ENCODE measurements at regions not wholly inside any gene's neighbourhood (a gene's known extent, or its start where the extent isn't known, plus 50 kb on each side); places are given as distances from the start of the nearest gene placed in this dataset.

GRCh38 chr10:5585517-5586206 lies 60.9 kb downstream of the CALML3 start:
- H3K36me3 Mint-ChIP-seq (ENCODE audit: insufficient read depth, unreplicated experiment) = peaks cover 6% of the 10 kb centered on the region
- H3K4me1 Mint-ChIP-seq (ENCODE audit: low read depth, unreplicated experiment) = peaks cover 39% of the 10 kb centered on the region
- no TSS peak for BruUV-seq (replicated peaks)
- Histone ChIP-seq H3K9me3 (peaks cover 21% of the 10 kb centered on the region), H3K4me1 (peaks cover 47% of the 10 kb centered on the region), H3K36me3 (ENCODE audit: control insufficient read depth, insufficient read depth, low read length) (no peaks in the 10 kb centered on the region), H3K4me3 (ENCODE audit: low read depth, low read length) (no peak overlapping the region), H3K27me3 (replicated peaks; ENCODE audit: control insufficient read depth, insufficient read depth, low read length) (no peaks in the 10 kb centered on the region)
- intact Hi-C loops (cut with micrococcal nuclease; ENCODE audit: unreplicated experiment) = loop anchor here (5.0 kb wide), 1 partner anchor 68 kb away; no protein-coding TSS in a partner anchor
- TF ChIP-seq CTCF (IDR thresholded peaks at IDR 0.05; ENCODE audit: insufficient read depth in 1 of 2, low read depth in 1 of 2, low read length in 1 of 2, severe bottlenecking in 1 of 2, unreplicated experiment in 1 of 2) = no peak
- no peaks in the 10 kb centered on the region for H3K27me3 Mint-ChIP-seq (ENCODE audit: insufficient read depth, unreplicated experiment)
- H3K9me3 Mint-ChIP-seq (ENCODE audit: unreplicated experiment) = no peaks in the 10 kb centered on the region
- H3K4me3 Mint-ChIP-seq (ENCODE audit: unreplicated experiment) = no peak overlapping the region
- POLR2A ChIA-PET = no interaction called here
- CTCF ChIA-PET = no interaction called here
- DNase-seq = no peak
- H3K27ac Mint-ChIP-seq (ENCODE audit: unreplicated experiment) = no peak overlapping the region

GRCh38 chr10:5587151-5588079 lies 62.7 kb downstream of the CALML3 start:
- H3K27me3 Mint-ChIP-seq (ENCODE audit: insufficient read depth, unreplicated experiment) = no peaks in the 10 kb centered on the region
- no TSS peak for BruUV-seq (replicated peaks)
- Histone ChIP-seq H3K4me1 (peaks cover 61% of the 10 kb centered on the region), H3K4me3 (ENCODE audit: low read depth, low read length) (no peak overlapping the region), H3K27me3 (replicated peaks; ENCODE audit: control insufficient read depth, insufficient read depth, low read length) (no peaks in the 10 kb centered on the region), H3K9me3 (peaks cover 3% of the 10 kb centered on the region; the same call in 1 of the 2 replicates), H3K36me3 (ENCODE audit: control insufficient read depth, insufficient read depth, low read length) (no peaks in the 10 kb centered on the region; the same call in 1 of the 2 replicates)
- CTCF ChIA-PET = interaction anchor here (0.7 to 1.4 kb wide), 3 partner anchors 14 to 125 kb away, joined by 3 to 4 read pairs (median 3); no protein-coding TSS in a partner anchor
- DNase-seq = no peak
- intact Hi-C loops (cut with micrococcal nuclease; ENCODE audit: unreplicated experiment) = loop anchor here (5.0 kb wide), 1 partner anchor 70 kb away; no protein-coding TSS in a partner anchor
- H3K27ac Mint-ChIP-seq (ENCODE audit: unreplicated experiment) = no peak overlapping the region
- H3K9me3 Mint-ChIP-seq (ENCODE audit: unreplicated experiment) = no peaks in the 10 kb centered on the region
- peaks cover 6% of the 10 kb centered on the region for H3K36me3 Mint-ChIP-seq (ENCODE audit: insufficient read depth, unreplicated experiment)
- H3K4me3 Mint-ChIP-seq (ENCODE audit: unreplicated experiment) = no peak overlapping the region
- peaks cover 56% of the 10 kb centered on the region for H3K4me1 Mint-ChIP-seq (ENCODE audit: low read depth, unreplicated experiment)
- POLR2A ChIA-PET = no interaction called here
- TF ChIP-seq CTCF (IDR thresholded peaks at IDR 0.05; ENCODE audit: insufficient read depth in 1 of 2, low read depth in 1 of 2, low read length in 1 of 2, severe bottlenecking in 1 of 2, unreplicated experiment in 1 of 2) = no peak

GRCh38 chr10:5588080-5588453 lies 63.3 kb downstream of the CALML3 start:
- no peaks in the 10 kb centered on the region for H3K27me3 ChIP-seq (replicated peaks; ENCODE audit: control insufficient read depth, insufficient read depth, low read length)
- H3K4me1 Mint-ChIP-seq (ENCODE audit: low read depth, unreplicated experiment) = peaks cover 54% of the 10 kb centered on the region
- no peak for TF ChIP-seq CTCF (IDR thresholded peaks at IDR 0.05; ENCODE audit: insufficient read depth in 1 of 2, low read depth in 1 of 2, low read length in 1 of 2, severe bottlenecking in 1 of 2, unreplicated experiment in 1 of 2)
- peaks cover 5% of the 10 kb centered on the region for H3K36me3 Mint-ChIP-seq (ENCODE audit: insufficient read depth, unreplicated experiment)
- intact Hi-C loops (cut with micrococcal nuclease; ENCODE audit: unreplicated experiment) = loop anchor here (5.0 kb wide), 1 partner anchor 71 kb away; no protein-coding TSS in a partner anchor
- no peaks in the 10 kb centered on the region for H3K27me3 Mint-ChIP-seq (ENCODE audit: insufficient read depth, unreplicated experiment)
- POLR2A ChIA-PET = no interaction called here
- BruUV-seq (replicated peaks) = no TSS peak
- H3K4me1 ChIP-seq = peaks cover 61% of the 10 kb centered on the region
- no peak overlapping the region for H3K4me3 ChIP-seq (ENCODE audit: low read depth, low read length)
- no peak for DNase-seq
- H3K36me3 ChIP-seq (ENCODE audit: control insufficient read depth, insufficient read depth, low read length) = no peaks in the 10 kb centered on the region; the same call in 1 of the 2 replicates
- H3K9me3 Mint-ChIP-seq (ENCODE audit: unreplicated experiment) = no peaks in the 10 kb centered on the region
- H3K9me3 ChIP-seq = no peaks in the 10 kb centered on the region
- CTCF ChIA-PET = interaction anchor here (0.7 to 1.4 kb wide), 3 partner anchors 13 to 125 kb away, joined by 3 to 4 read pairs (median 3); no protein-coding TSS in a partner anchor
- H3K27ac Mint-ChIP-seq (ENCODE audit: unreplicated experiment) = no peak overlapping the region
- H3K4me3 Mint-ChIP-seq (ENCODE audit: unreplicated experiment) = no peak overlapping the region
